IPS-20b (cell line): ENCODE measurements at regions not wholly inside any gene's neighbourhood (a gene's known extent, or its start where the extent isn't known, plus 50 kb on each side); places are given as distances from the start of the nearest gene placed in this dataset.
"Not testable (repeated sequence)": the region's sequence is repeated elsewhere in the genome, so short reads cannot be mapped to it uniquely, and the experiment has no call there.

Source experiments
- H3K27ac ChIP-seq: one replicate; pipeline ENCODE4 v1.5.1; 2013; ENCODE audit warnings: low read length
- H3K27me3 ChIP-seq: 2 replicates; pipeline ENCODE4 v1.6.1; 2013; ENCODE audit warnings: mild to moderate bottlenecking, low read length, inconsistent platforms; ENCODE audit not compliant: insufficient read depth
- H3K36me3 ChIP-seq: 2 replicates; pipeline ENCODE4 v1.6.1; 2013; ENCODE audit warnings: low read depth, mild to moderate bottlenecking, inconsistent platforms, low read length, moderate library complexity; ENCODE audit not compliant: insufficient read depth
- H3K4me1 ChIP-seq: 2 replicates; pipeline ENCODE4 v1.6.1; 2013; ENCODE audit warnings: mild to moderate bottlenecking, control low read depth, inconsistent platforms, low read length, moderate library complexity; ENCODE audit not compliant: insufficient read depth
- H3K4me3 ChIP-seq: 2 replicates; pipeline ENCODE4 v1.5.1; 2013; ENCODE audit warnings: mild to moderate bottlenecking, low read length, inconsistent platforms
- H3K9ac ChIP-seq: 2 replicates; pipeline ENCODE4 v1.6.1; 2013; ENCODE audit warnings: low read depth, mild to moderate bottlenecking, inconsistent platforms, low read length, moderate library complexity
- H3K9me3 ChIP-seq: 2 replicates; pipeline ENCODE4 v1.6.1; 2013; ENCODE audit warnings: mild to moderate bottlenecking, low read depth, low read length, inconsistent platforms; ENCODE audit not compliant: insufficient read depth

- no peaks in the 10 kb centered on the region for H3K27me3 ChIP-seq
- no peaks in the 10 kb centered on the region for H3K4me1 ChIP-seq
- no peak overlapping the region for H3K27ac ChIP-seq
- no peaks in the 10 kb centered on the region for H3K9me3 ChIP-seq
- H3K36me3 ChIP-seq, result no peaks in the 10 kb centered on the region
- no peak overlapping the region for H3K4me3 ChIP-seq
- no peak overlapping the region for H3K9ac ChIP-seq
Observed at GRCh38 chrX:101745046-101745445, 85.4 kb upstream of the ARMCX2 start.

GRCh38 chrX:101744085-101744484 lies 84.4 kb upstream of the ARMCX2 start:
- Histone ChIP-seq H3K9ac (no peak overlapping the region), H3K36me3 (no peaks in the 10 kb centered on the region), H3K4me1 (no peaks in the 10 kb centered on the region), H3K27me3 (no peaks in the 10 kb centered on the region), H3K4me3 (no peak overlapping the region), H3K27ac (no peak overlapping the region), H3K9me3 (no peaks in the 10 kb centered on the region)

GRCh38 chrX:101740642-101741041 lies 81.0 kb upstream of the ARMCX2 start:
- no peaks in the 10 kb centered on the region for H3K36me3 ChIP-seq
- H3K27ac ChIP-seq, result no peak overlapping the region
- no peak overlapping the region for H3K4me3 ChIP-seq
- no peaks in the 10 kb centered on the region for H3K9me3 ChIP-seq
- no peaks in the 10 kb centered on the region for H3K4me1 ChIP-seq
- no peak overlapping the region for H3K9ac ChIP-seq
- no peaks in the 10 kb centered on the region for H3K27me3 ChIP-seq

GRCh38 chrX:101738867-101739266 lies 79.2 kb upstream of the ARMCX2 start:
- H3K4me1 ChIP-seq, H3K9ac ChIP-seq, H3K27me3 ChIP-seq, H3K9me3 ChIP-seq, H3K36me3 ChIP-seq, H3K4me3 ChIP-seq, H3K27ac ChIP-seq: not testable (repeated sequence)

GRCh38 chrX:101738411-101738810 lies 78.8 kb upstream of the ARMCX2 start:
- not testable (repeated sequence) for H3K27me3 ChIP-seq

GRCh38 chrX:101736651-101737050 lies 77.0 kb upstream of the ARMCX2 start:
- H3K36me3 ChIP-seq, result no peaks in the 10 kb centered on the region
- no peaks in the 10 kb centered on the region for H3K4me1 ChIP-seq
- no peak overlapping the region for H3K27ac ChIP-seq
- H3K9ac ChIP-seq, result no peak overlapping the region
- H3K9me3 ChIP-seq, result no peaks in the 10 kb centered on the region
- no peak overlapping the region for H3K4me3 ChIP-seq
- H3K27me3 ChIP-seq, result no peaks in the 10 kb centered on the region

More at GRCh38 chrX:101738411-101738810, 78.8 kb upstream of the ARMCX2 start:
- H3K9ac ChIP-seq, H3K36me3 ChIP-seq, H3K4me3 ChIP-seq, H3K27ac ChIP-seq, H3K4me1 ChIP-seq, H3K9me3 ChIP-seq: not testable (repeated sequence)

GRCh38 chrX:101732870-101733269 lies 73.2 kb upstream of the ARMCX2 start:
- H3K36me3 ChIP-seq, result no peaks in the 10 kb centered on the region
- no peaks in the 10 kb centered on the region for H3K4me1 ChIP-seq
- H3K27me3 ChIP-seq, result no peaks in the 10 kb centered on the region
- no peak overlapping the region for H3K9ac ChIP-seq
- H3K4me3 ChIP-seq, result no peak overlapping the region
- no peaks in the 10 kb centered on the region for H3K9me3 ChIP-seq
- H3K27ac ChIP-seq, result no peak overlapping the region

- H3K9me3 ChIP-seq, result no peaks in the 10 kb centered on the region
- no peaks in the 10 kb centered on the region for H3K27me3 ChIP-seq
- H3K36me3 ChIP-seq, result no peaks in the 10 kb centered on the region
- no peak overlapping the region for H3K4me3 ChIP-seq
- no peak overlapping the region for H3K27ac ChIP-seq
- no peaks in the 10 kb centered on the region for H3K4me1 ChIP-seq
- no peak overlapping the region for H3K9ac ChIP-seq
Observed at GRCh38 chrX:101729986-101730385, 70.3 kb upstream of the ARMCX2 start.
